ENCODE measurements at regions not wholly inside any gene's neighbourhood (a gene's known extent, or its start where the extent isn't known, plus 50 kb on each side); places are given as distances from the start of the nearest gene placed in this dataset.

DNA sequence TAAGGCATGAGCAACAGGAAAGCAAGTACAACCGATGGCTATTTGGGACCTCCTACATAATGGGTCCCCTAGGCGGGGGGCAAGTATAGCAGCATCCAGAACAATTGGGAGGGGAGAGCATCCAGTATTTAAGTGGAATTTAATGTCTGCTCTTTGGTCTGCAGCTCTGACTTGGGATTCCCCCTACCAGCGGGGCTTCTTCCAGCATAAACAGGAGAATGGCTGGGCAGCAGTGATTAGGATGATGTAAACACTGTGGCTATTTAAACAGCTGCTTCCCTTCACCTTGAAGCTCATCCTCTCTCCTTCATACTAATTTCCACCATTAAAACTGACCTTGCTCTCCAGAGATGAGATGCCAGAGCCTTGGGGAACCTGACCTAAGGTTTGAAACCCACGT is 73.9 kb upstream of the OXGR1 start:
- TF ChIP-seq EZH2 (IDR thresholded peaks at IDR 0.05; ENCODE audit: borderline replicate concordance, insufficient read depth, low read depth, low read length, poor library complexity, severe bottlenecking) = no peak
- TF ChIP-seq, protein P1, sequence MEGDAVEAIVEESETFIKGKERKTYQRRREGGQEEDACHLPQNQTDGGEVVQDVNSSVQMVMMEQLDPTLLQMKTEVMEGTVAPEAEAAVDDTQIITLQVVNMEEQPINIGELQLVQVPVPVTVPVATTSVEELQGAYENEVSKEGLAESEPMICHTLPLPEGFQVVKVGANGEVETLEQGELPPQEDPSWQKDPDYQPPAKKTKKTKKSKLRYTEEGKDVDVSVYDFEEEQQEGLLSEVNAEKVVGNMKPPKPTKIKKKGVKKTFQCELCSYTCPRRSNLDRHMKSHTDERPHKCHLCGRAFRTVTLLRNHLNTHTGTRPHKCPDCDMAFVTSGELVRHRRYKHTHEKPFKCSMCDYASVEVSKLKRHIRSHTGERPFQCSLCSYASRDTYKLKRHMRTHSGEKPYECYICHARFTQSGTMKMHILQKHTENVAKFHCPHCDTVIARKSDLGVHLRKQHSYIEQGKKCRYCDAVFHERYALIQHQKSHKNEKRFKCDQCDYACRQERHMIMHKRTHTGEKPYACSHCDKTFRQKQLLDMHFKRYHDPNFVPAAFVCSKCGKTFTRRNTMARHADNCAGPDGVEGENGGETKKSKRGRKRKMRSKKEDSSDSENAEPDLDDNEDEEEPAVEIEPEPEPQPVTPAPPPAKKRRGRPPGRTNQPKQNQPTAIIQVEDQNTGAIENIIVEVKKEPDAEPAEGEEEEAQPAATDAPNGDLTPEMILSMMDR (IDR thresholded peaks at IDR 0.05) = no peak

Data from B cell (primary cell).